ENCODE measurements at regions not wholly inside any gene's neighbourhood (a gene's known extent, or its start where the extent isn't known, plus 50 kb on each side); places are given as distances from the start of the nearest gene placed in this dataset.

GRCh38 chr6:14786008-14786407, 459.9 kb upstream of the JARID2 start:
- RAD21 ChIA-PET (ENCODE audit: unreplicated experiment), result interaction anchor here (1.4 kb wide), 1 partner anchor 26 kb away, joined by 4 read pairs; no protein-coding TSS in a partner anchor
- Histone ChIP-seq H3K27ac (ENCODE audit: control insufficient read depth, insufficient read depth) (no peak overlapping the region), H4K20me1 (ENCODE audit: control insufficient read depth, insufficient read depth) (no peaks in the 10 kb centered on the region), H2AFZ (ENCODE audit: control insufficient read depth, low read depth, low read length) (no peak overlapping the region), H3K36me3 (ENCODE audit: control insufficient read depth in 2 of 2, insufficient read depth in 2 of 2, low read length in 1 of 2) (no peaks in the 10 kb centered on the region), H3K4me1 (ENCODE audit: control insufficient read depth, insufficient read depth, low read length) (peaks cover 7% of the 10 kb centered on the region; the same call in 1 of the 2 replicates), H3K79me2 (ENCODE audit: control insufficient read depth, insufficient read depth, low read length) (no peaks in the 10 kb centered on the region), H3K4me3 (no peak overlapping the region), H3K9ac (ENCODE audit: control insufficient read depth, insufficient read depth, low read length) (no peak overlapping the region), H3K4me2 (ENCODE audit: control insufficient read depth, insufficient read depth) (no peak overlapping the region), H3K9me3 (replicated peaks; ENCODE audit: control insufficient read depth, insufficient read depth, low read length) (no peaks in the 10 kb centered on the region; the same call in 2 of the 3 replicates), H3K27me3 (replicated peaks in 1 of 2; ENCODE audit: control insufficient read depth in 2 of 2, insufficient read depth in 2 of 2, low read length in 1 of 2) (no peaks in the 10 kb centered on the region)
- CTCF ChIA-PET, result interaction anchor here (1.1 to 1.6 kb wide), 3 partner anchors 10 to 50 kb away, joined by 3 to 5 read pairs (median 3); no protein-coding TSS in a partner anchor
- ATAC-seq (no peak), FAIRE-seq (no peak), DNase-seq (ENCODE audit: low read depth, low spot score) (no peak)
- SMC1A ChIA-PET (ENCODE audit: uncharacterized antibody, unreplicated experiment), result interaction anchor here (0.8 to 2.0 kb wide), 7 partner anchors 10 to 181 kb away, joined by 3 to 5 read pairs (median 3); no protein-coding TSS in a partner anchor
- TF ChIP-seq NRF1 (conservative IDR thresholded peaks at IDR 0.05; ENCODE audit: low read depth, low read length), result no peak
- no peak for TF ChIP-seq FOXM1 (IDR thresholded peaks at IDR 0.05; ENCODE audit: low read depth, low read length)
- no peak for TF ChIP-seq MTA3 (IDR thresholded peaks at IDR 0.05; ENCODE audit: borderline replicate concordance, low read length)
- TF ChIP-seq CHD1 (IDR thresholded peaks at IDR 0.05; ENCODE audit: low read depth, low read length), result no peak
- TF ChIP-seq, protein P1, sequence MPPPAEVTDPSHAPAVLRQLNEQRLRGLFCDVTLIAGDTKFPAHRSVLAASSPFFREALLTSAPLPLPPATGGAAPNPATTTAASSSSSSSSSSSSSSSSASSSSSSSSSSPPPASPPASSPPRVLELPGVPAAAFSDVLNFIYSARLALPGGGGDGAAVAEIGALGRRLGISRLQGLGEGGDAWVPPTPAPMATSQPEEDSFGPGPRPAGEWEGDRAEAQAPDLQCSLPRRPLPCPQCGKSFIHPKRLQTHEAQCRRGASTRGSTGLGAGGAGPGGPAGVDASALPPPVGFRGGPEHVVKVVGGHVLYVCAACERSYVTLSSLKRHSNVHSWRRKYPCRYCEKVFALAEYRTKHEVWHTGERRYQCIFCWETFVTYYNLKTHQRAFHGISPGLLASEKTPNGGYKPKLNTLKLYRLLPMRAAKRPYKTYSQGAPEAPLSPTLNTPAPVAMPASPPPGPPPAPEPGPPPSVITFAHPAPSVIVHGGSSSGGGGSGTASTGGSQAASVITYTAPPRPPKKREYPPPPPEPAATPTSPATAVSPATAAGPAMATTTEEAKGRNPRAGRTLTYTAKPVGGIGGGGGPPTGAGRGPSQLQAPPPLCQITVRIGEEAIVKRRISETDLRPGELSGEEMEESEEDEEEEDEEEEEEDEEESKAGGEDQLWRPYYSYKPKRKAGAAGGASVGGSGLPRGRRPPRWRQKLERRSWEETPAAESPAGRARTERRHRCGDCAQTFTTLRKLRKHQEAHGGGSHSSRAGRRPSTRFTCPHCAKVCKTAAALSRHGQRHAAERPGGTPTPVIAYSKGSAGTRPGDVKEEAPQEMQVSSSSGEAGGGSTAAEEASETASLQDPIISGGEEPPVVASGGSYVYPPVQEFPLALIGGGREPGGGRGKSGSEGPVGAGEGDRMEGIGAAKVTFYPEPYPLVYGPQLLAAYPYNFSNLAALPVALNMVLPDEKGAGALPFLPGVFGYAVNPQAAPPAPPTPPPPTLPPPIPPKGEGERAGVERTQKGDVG (CRISPR knock-in tag; IDR thresholded peaks at IDR 0.05), result no peak
- TF ChIP-seq MEF2B (IDR thresholded peaks at IDR 0.05; ENCODE audit: partially characterized antibody, poor library complexity, severe bottlenecking), result no peak
- TF ChIP-seq RELB (IDR thresholded peaks at IDR 0.05; ENCODE audit: low read depth), result no peak
- TF ChIP-seq TCF3 (IDR thresholded peaks at IDR 0.05; ENCODE audit: borderline replicate concordance, insufficient read depth, low read depth, low read length), result no peak
- no peak for TF ChIP-seq NFYA (IDR thresholded peaks at IDR 0.05; ENCODE audit: borderline replicate concordance, low read depth, low read length)
- no peak for TF ChIP-seq POLR2A (IDR thresholded peaks at IDR 0.05; ENCODE audit: low read depth, low read length)
- 81% methylated on average over 3 of the region's 3 CpGs for WGBS (ENCODE audit: insufficient coverage, insufficient replicate concordance, low lambda C conversion rate, missing lambda C conversion rate)
- in situ Hi-C loops (cut with MboI) (no loop called here), intact Hi-C loops (cut with micrococcal nuclease; ENCODE audit: unreplicated experiment) (no loop called here)
- POLR2A ChIA-PET, result no interaction called here
- no TSS peak for BruUV-seq (replicated peaks)

Measured in GM12878 (cell line).